GM20000 (cell line): ENCODE measurements at regions not wholly inside any gene's neighbourhood (a gene's known extent, or its start where the extent isn't known, plus 50 kb on each side); places are given as distances from the start of the nearest gene placed in this dataset.

Experiments
- DNase-seq: peaks from one replicate; pipeline ENCODE4 v3.0.0; 2012; ENCODE audit warnings: low spot score
- TF ChIP-seq, protein P1 (sequence below): IDR thresholded peaks from 2 replicates; pipeline ENCODE4 v1.5.1; 2012; ENCODE audit warnings: mild to moderate bottlenecking, control low read depth; ENCODE audit errors: extremely low read depth, missing control alignments

- TF ChIP-seq, protein P1, sequence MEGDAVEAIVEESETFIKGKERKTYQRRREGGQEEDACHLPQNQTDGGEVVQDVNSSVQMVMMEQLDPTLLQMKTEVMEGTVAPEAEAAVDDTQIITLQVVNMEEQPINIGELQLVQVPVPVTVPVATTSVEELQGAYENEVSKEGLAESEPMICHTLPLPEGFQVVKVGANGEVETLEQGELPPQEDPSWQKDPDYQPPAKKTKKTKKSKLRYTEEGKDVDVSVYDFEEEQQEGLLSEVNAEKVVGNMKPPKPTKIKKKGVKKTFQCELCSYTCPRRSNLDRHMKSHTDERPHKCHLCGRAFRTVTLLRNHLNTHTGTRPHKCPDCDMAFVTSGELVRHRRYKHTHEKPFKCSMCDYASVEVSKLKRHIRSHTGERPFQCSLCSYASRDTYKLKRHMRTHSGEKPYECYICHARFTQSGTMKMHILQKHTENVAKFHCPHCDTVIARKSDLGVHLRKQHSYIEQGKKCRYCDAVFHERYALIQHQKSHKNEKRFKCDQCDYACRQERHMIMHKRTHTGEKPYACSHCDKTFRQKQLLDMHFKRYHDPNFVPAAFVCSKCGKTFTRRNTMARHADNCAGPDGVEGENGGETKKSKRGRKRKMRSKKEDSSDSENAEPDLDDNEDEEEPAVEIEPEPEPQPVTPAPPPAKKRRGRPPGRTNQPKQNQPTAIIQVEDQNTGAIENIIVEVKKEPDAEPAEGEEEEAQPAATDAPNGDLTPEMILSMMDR, result no peak
- no peak for DNase-seq
Observed at GRCh38 chr11:104365676-104366075, 201.7 kb upstream of the PDGFD start.

DNA sequence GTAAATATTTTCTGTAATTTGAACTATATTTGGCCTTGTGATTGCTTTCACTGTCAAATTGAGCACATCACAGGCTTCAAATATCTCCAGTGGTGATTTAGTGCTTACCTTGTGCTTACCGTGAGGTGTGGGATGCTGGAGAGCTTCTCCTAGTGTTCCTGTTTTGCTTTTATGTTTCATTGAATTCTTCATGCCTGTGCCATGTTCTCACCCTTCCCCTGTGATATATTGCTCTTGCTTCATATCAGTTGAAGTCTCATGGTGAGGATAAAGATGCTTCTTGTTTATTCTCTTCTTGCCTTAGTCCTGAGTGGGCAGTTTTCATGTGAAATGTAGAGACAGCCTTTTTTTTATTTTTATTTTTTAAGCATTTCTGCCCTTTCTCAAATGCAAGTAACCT lies 198.0 kb upstream of the PDGFD start:
- TF ChIP-seq, protein P1, result no peak
- no peak for DNase-seq

GRCh38 chr11:104352036-104352435 lies 188.1 kb upstream of the PDGFD start:
- TF ChIP-seq, protein P1, result no peak
- DNase-seq, result no peak

DNA sequence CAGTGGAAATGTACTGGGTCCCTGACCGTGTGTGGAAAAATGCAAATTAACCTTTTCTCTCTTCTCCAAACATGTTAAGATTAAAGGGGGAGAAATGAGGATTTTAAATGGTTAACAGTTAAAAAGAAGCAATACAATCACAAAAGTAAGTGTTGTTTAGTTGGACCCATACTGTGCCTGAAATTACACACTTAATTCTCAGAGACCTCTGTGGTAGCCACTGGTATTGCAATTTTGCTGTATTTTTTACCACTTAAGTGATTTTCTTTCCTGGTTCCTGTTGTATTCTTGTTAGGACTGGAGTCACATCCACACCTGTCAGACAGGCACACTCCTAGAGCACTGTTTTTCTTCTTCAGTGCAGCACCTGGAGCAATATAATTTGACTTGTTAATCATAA lies 179.6 kb upstream of the PDGFD start:
- no peak for DNase-seq
- TF ChIP-seq, protein P1, result no peak

GRCh38 chr11:104340590-104340989 lies 176.6 kb upstream of the PDGFD start:
- no peak for DNase-seq
- TF ChIP-seq, protein P1, result no peak

DNA sequence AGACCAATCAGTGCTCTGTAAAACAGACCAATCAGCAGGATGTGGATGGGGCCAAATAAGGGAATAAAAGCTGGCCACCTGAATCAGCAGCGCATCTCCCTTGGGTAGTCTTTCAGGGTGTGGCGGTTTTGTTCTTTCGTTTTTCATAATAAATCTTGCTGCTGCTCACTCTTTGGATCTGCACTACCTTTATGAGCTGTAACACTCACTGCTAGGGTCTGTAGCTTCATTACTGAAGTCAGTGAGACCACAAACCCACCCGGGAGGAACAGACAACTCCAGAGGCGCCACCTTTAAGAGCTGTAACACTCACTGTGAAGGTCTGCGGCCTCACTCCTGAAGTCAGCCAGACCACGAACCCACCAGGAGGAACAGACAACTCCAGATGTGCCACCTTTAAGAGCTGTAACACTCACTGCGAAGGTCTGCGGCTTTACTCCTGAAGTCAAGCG lies 175.5 kb upstream of the PDGFD start:
- DNase-seq, result no peak
- TF ChIP-seq, protein P1, result no peak

- TF ChIP-seq, protein P1, result no peak
- DNase-seq, result no peak
Observed at GRCh38 chr11:104338186-104338585, 174.2 kb upstream of the PDGFD start.
